Panc1 (cell line): ENCODE measurements at regions not wholly inside any gene's neighbourhood (a gene's known extent, or its start where the extent isn't known, plus 50 kb on each side); places are given as distances from the start of the nearest gene placed in this dataset.

ENCODE experiments used
- ATAC-seq: fragments of 200-7000 bp; cut with Tn5 transposase; 2 replicates; pipeline ENCODE4 v1.9.1; 2020; ENCODE audit warnings: mild to moderate bottlenecking, moderate library complexity
- BruUV-seq: library from RNA; stranded (reverse); fragments of 400-500 nt; replicated peaks from 2 replicates; lab custom pipeline; 2021; lab: Mats Ljungman, UMichigan
- CTCF ChIA-PET: fragments of 300-600 bp; sonication (Branson Sonifier 250); formaldehyde crosslinking; loops from one replicate; lab custom pipeline; 2022; ENCODE audit warnings: antibody characterized with exemption; lab: Charles Lee
- POLR2A ChIA-PET: fragments of 300-600 bp; sonication (Branson Sonifier 250); formaldehyde crosslinking; loops from one replicate; lab custom pipeline; 2022; ENCODE audit warnings: antibody characterized with exemption; lab: Charles Lee
- DNase-seq: peaks from one replicate; pipeline ENCODE4 v3.0.0-alpha.2; 2010; ENCODE audit warnings: low read depth, low spot score
- H3K27ac ChIP-seq: 2 replicates; pipeline ENCODE4 v1.5.1; 2011; ENCODE audit warnings: mild to moderate bottlenecking, low read length, inconsistent platforms
- H3K27me3 ChIP-seq: fragments of 200-500 bp; sonication (Bioruptor generic); 2 replicates; pipeline ENCODE4 v1.6.0; 2014; ENCODE audit warnings: low read length, inconsistent platforms; ENCODE audit not compliant: control insufficient read depth, insufficient read depth
- H3K36me3 ChIP-seq: fragments of 200-500 bp; sonication (Bioruptor generic); 2 replicates; pipeline ENCODE4 v1.5.1; 2014; ENCODE audit warnings: inconsistent platforms, mild to moderate bottlenecking, low read length, moderate library complexity; ENCODE audit not compliant: control insufficient read depth, insufficient read depth
- H3K4me1 ChIP-seq: 2 replicates; pipeline ENCODE4 v1.5.1; 2011; ENCODE audit warnings: inconsistent platforms, mild to moderate bottlenecking, low read length, moderate library complexity; ENCODE audit not compliant: control insufficient read depth, insufficient read depth
- H3K4me3 ChIP-seq, 2 experiments: 2 replicates each; pipeline ENCODE4 v1.5.1; 2011 to 2012; ENCODE audit warnings: low read depth in 2 of 2, low read length in 2 of 2, mild to moderate bottlenecking in 2 of 2, inconsistent platforms in 1 of 2, moderate library complexity in 1 of 2
- H3K9me3 ChIP-seq: fragments of 200-500 bp; sonication (Bioruptor generic); 2 replicates; pipeline ENCODE4 v1.5.1; 2014; ENCODE audit warnings: low read depth, mild to moderate bottlenecking, inconsistent platforms, low read length, moderate library complexity; ENCODE audit not compliant: control insufficient read depth, insufficient read depth
- CTCF ChIP-seq: fragments of 450-650 bp; IDR thresholded peaks from 2 replicates; pipeline ENCODE4 v1.5.1; 2017; ENCODE audit warnings: mild to moderate bottlenecking
- POLR2AphosphoS5 ChIP-seq: IDR thresholded peaks from 2 replicates; pipeline ENCODE4 v1.6.1; 2012; ENCODE audit warnings: mild to moderate bottlenecking, low read depth, low read length, moderate library complexity
- SIN3A ChIP-seq: IDR thresholded peaks from 2 replicates; pipeline ENCODE4 v1.6.1; 2012; ENCODE audit warnings: low read depth, mild to moderate bottlenecking, low read length, moderate library complexity, borderline replicate concordance; ENCODE audit not compliant: insufficient read depth
- TCF7L2 ChIP-seq: IDR thresholded peaks from 2 replicates; pipeline ENCODE4 v1.6.1; 2011; ENCODE audit warnings: mild to moderate bottlenecking, low read depth, low read length, inconsistent platforms
- in situ Hi-C: cut with HindIII; loops from 2 replicates; pipeline ENCODE4 v1.10.0; 2016; ENCODE audit warnings: low sequenced_read_pairs, low pct_unique_long_range_greater_than_20kb
- intact Hi-C: fragments of 100-400 bp; cut with micrococcal nuclease; formaldehyde crosslinking; loops from one replicate; pipeline ENCODE4 v1.10.0; 2022; ENCODE audit not compliant: unreplicated experiment
- TF ChIP-seq, protein P1 (sequence below), 2 experiments: IDR thresholded peaks; 2 replicates each; pipeline ENCODE4 v1.6.1; 2011 to 2012; ENCODE audit warnings: low read depth in 2 of 2, control low read depth in 1 of 2, low read length in 1 of 2, mild to moderate bottlenecking in 1 of 2, moderate library complexity in 1 of 2; ENCODE audit not compliant: insufficient read depth in 1 of 2

- DNase-seq (no peak), ATAC-seq (no peak)
- intact Hi-C loops: no loop called here
- TF ChIP-seq TCF7L2: no peak
- no peak for TF ChIP-seq POLR2AphosphoS5
- no peak for TF ChIP-seq CTCF
- no peak for TF ChIP-seq SIN3A
- TF ChIP-seq, protein P1, sequence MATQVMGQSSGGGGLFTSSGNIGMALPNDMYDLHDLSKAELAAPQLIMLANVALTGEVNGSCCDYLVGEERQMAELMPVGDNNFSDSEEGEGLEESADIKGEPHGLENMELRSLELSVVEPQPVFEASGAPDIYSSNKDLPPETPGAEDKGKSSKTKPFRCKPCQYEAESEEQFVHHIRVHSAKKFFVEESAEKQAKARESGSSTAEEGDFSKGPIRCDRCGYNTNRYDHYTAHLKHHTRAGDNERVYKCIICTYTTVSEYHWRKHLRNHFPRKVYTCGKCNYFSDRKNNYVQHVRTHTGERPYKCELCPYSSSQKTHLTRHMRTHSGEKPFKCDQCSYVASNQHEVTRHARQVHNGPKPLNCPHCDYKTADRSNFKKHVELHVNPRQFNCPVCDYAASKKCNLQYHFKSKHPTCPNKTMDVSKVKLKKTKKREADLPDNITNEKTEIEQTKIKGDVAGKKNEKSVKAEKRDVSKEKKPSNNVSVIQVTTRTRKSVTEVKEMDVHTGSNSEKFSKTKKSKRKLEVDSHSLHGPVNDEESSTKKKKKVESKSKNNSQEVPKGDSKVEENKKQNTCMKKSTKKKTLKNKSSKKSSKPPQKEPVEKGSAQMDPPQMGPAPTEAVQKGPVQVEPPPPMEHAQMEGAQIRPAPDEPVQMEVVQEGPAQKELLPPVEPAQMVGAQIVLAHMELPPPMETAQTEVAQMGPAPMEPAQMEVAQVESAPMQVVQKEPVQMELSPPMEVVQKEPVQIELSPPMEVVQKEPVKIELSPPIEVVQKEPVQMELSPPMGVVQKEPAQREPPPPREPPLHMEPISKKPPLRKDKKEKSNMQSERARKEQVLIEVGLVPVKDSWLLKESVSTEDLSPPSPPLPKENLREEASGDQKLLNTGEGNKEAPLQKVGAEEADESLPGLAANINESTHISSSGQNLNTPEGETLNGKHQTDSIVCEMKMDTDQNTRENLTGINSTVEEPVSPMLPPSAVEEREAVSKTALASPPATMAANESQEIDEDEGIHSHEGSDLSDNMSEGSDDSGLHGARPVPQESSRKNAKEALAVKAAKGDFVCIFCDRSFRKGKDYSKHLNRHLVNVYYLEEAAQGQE (IDR thresholded peaks at IDR 0.05; ENCODE audit: insufficient read depth in 1 of 2, low read depth in 2 of 2, low read length in 1 of 2): no peak
- Histone ChIP-seq H3K9me3 (no peaks in the 10 kb centered on the region), H3K4me1 (no peaks in the 10 kb centered on the region), H3K4me3 (no peak overlapping the region), H3K27me3 (no peaks in the 10 kb centered on the region), H3K27ac (no peak overlapping the region), H3K36me3 (no peaks in the 10 kb centered on the region)
- ChIA-PET POLR2A (no interaction called here), CTCF (no interaction called here)
- in situ Hi-C loops: no loop called here
- no TSS peak for BruUV-seq
Measured at GRCh38 chr5:120251898-120252297, 212.2 kb upstream of the PRR16 start.

DNA sequence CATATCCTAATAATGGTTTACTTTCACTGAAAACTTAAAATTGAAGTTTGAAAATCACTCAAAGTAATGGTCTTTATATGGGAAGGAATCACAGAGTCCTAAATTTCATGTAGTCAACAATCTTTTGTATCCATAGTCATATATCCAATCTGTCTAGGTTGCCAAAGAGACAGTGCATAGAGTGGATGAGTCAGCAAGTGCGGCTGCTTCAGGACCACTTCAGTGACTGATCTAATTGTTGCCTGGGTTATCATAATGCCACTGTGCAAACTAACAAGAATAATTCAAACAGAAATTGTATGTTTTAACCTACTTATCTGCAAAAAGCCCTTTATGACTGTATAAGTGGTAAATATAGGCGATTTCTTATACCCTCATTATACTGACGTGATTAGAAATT is 211.3 kb upstream of the PRR16 start:
- H3K36me3 ChIP-seq: no peaks in the 10 kb centered on the region
- no peaks in the 10 kb centered on the region for H3K9me3 ChIP-seq
- intact Hi-C loops: no loop called here
- H3K4me1 ChIP-seq: no peaks in the 10 kb centered on the region
- H3K27me3 ChIP-seq: no peaks in the 10 kb centered on the region
- no peak for TF ChIP-seq TCF7L2
- BruUV-seq: no TSS peak
- H3K27ac ChIP-seq: no peak overlapping the region
- POLR2A ChIA-PET: no interaction called here
- CTCF ChIA-PET: no interaction called here
- no peak for ATAC-seq
- H3K4me3 ChIP-seq: no peak overlapping the region
- in situ Hi-C loops: no loop called here
- DNase-seq: no peak

GRCh38 chr5:120254385-120254784 is 209.7 kb upstream of the PRR16 start:
- H3K9me3 ChIP-seq: no peaks in the 10 kb centered on the region
- DNase-seq (no peak), ATAC-seq (no peak)
- no peaks in the 10 kb centered on the region for H3K4me1 ChIP-seq
- no TSS peak for BruUV-seq
- in situ Hi-C loops: no loop called here
- H3K4me3 ChIP-seq: no peak overlapping the region
- CTCF ChIA-PET: no interaction called here
- POLR2A ChIA-PET: no interaction called here
- no peak overlapping the region for H3K27ac ChIP-seq
- H3K36me3 ChIP-seq: no peaks in the 10 kb centered on the region
- intact Hi-C loops: no loop called here
- no peaks in the 10 kb centered on the region for H3K27me3 ChIP-seq
- TF ChIP-seq POLR2AphosphoS5 (no peak), SIN3A (no peak), TCF7L2 (no peak), CTCF (no peak)
- TF ChIP-seq, protein P1 (IDR thresholded peaks at IDR 0.05; ENCODE audit: insufficient read depth in 1 of 2, low read depth in 2 of 2, low read length in 1 of 2): no peak
